GM23338 (cell line): ENCODE measurements at regions not wholly inside any gene's neighbourhood (a gene's known extent, or its start where the extent isn't known, plus 50 kb on each side); places are given as distances from the start of the nearest gene placed in this dataset.
A peak's percentile ranks its signal among the peaks of the same experiment; 100 is the strongest.

Source experiments
- ATAC-seq: fragments of 200-7000 bp; cut with Tn5 transposase; 3 replicates; pipeline ENCODE4 v1.9.1; 2020
- DNase-seq: peaks from one replicate; pipeline ENCODE4 v3.0.0-alpha.2; 2015; ENCODE audit warnings: low spot score
- H2AFZ ChIP-seq: fragments of 200-600 bp; sonication (generic); 2 replicates; pipeline ENCODE4 v1.8.0; 2016; ENCODE audit warnings: antibody characterized with exemption, mild to moderate bottlenecking, moderate library complexity
- H3F3A ChIP-seq: fragments of 200-600 bp; sonication (generic); replicated peaks from 2 replicates; pipeline ENCODE4 v1.8.0; 2017; ENCODE audit warnings: antibody characterized with exemption, mixed run types, low read depth
- H3K27ac ChIP-seq: fragments of 200-600 bp; sonication (generic); 2 replicates; pipeline ENCODE4 v1.6.1; 2016; ENCODE audit warnings: low read depth
- H3K27me3 ChIP-seq: fragments of 200-600 bp; sonication (generic); 2 replicates; pipeline ENCODE4 v1.8.0; 2016; ENCODE audit warnings: mild to moderate bottlenecking, mixed run types, moderate library complexity; ENCODE audit not compliant: insufficient read depth
- H3K36me3 ChIP-seq: fragments of 200-600 bp; sonication (generic); 2 replicates; pipeline ENCODE4 v1.8.0; 2016; ENCODE audit warnings: mild to moderate bottlenecking; ENCODE audit not compliant: insufficient read depth
- H3K4me1 ChIP-seq: fragments of 200-600 bp; sonication (generic); 2 replicates; pipeline ENCODE4 v1.8.0; 2016; ENCODE audit warnings: mild to moderate bottlenecking, moderate library complexity; ENCODE audit not compliant: insufficient read depth
- H3K4me2 ChIP-seq: fragments of 200-600 bp; sonication (generic); 2 replicates; pipeline ENCODE4 v1.7.1; 2017; ENCODE audit warnings: mixed run types
- H3K4me3 ChIP-seq: fragments of 200-600 bp; sonication (generic); 2 replicates; pipeline ENCODE4 v1.6.1; 2016; ENCODE audit warnings: mixed run types
- H3K79me2 ChIP-seq: fragments of 200-600 bp; sonication (generic); replicated peaks from 2 replicates; pipeline ENCODE4 v1.8.0; 2017; ENCODE audit warnings: mild to moderate bottlenecking; ENCODE audit not compliant: insufficient read depth
- H3K9me2 ChIP-seq: fragments of 200-600 bp; sonication (generic); 2 replicates; pipeline ENCODE4 v1.8.0; 2017; ENCODE audit not compliant: insufficient read depth
- H4K20me1 ChIP-seq: fragments of 200-600 bp; sonication (generic); replicated peaks from 2 replicates; pipeline ENCODE4 v1.8.0; 2017; ENCODE audit warnings: mild to moderate bottlenecking; ENCODE audit not compliant: insufficient read depth
- H3K27ac Mint-ChIP-seq: 2 replicates; pipeline ENCODE4 v1.8.0; 2020; ENCODE audit warnings: inconsistent platforms, mild to moderate bottlenecking, moderate library complexity, mixed read lengths
- H3K27me3 Mint-ChIP-seq: 3 replicates; pipeline ENCODE4 v1.8.0; 2022; ENCODE audit warnings: low read depth, mild to moderate bottlenecking, moderate library complexity, mixed read lengths, inconsistent platforms; ENCODE audit not compliant: insufficient read depth, poor library complexity
- H3K36me3 Mint-ChIP-seq: 3 replicates; pipeline ENCODE4 v1.8.0; 2021; ENCODE audit warnings: low read depth, mild to moderate bottlenecking, inconsistent platforms, moderate library complexity, mixed read lengths
- H3K4me1 Mint-ChIP-seq: 3 replicates; pipeline ENCODE4 v1.8.0; 2020; ENCODE audit warnings: mild to moderate bottlenecking, inconsistent platforms, mixed read lengths
- H3K4me3 Mint-ChIP-seq: 3 replicates; pipeline ENCODE4 v1.8.0; 2021; ENCODE audit warnings: moderate library complexity, mild to moderate bottlenecking, inconsistent platforms, mixed read lengths
- H3K9me3 Mint-ChIP-seq: 3 replicates; pipeline ENCODE4 v1.8.0; 2020; ENCODE audit warnings: moderate library complexity, mild to moderate bottlenecking, inconsistent platforms, mixed read lengths
- CREB1 ChIP-seq: fragments of 250-450 bp; sonication (Bioruptor Pico); IDR thresholded peaks from 2 replicates; pipeline ENCODE4 v1.5.0; 2020; ENCODE audit warnings: low read depth, mild to moderate bottlenecking, moderate library complexity
- CTCF ChIP-seq, 2 experiments: fragments of 200-600 bp in 1 of 2; sonication (generic) in 1 of 2; conservative IDR thresholded peaks; 2 replicates each; pipeline versions ENCODE4 v1.5.1 to v1.6.1; 2016 to 2017; ENCODE audit warnings: antibody characterized with exemption in 2 of 2, low read depth in 2 of 2, mild to moderate bottlenecking in 2 of 2, moderate library complexity in 1 of 2
- ETS1 ChIP-seq: IDR thresholded peaks from 2 replicates; pipeline ENCODE4 v1.6.1; 2016; ENCODE audit warnings: antibody characterized with exemption
- EZH2 ChIP-seq: fragments of 200-600 bp; sonication (generic); IDR thresholded peaks from one replicate; pipeline ENCODE4 v1.8.0; 2017; ENCODE audit warnings: antibody characterized with exemption, mild to moderate bottlenecking, low read depth; ENCODE audit not compliant: unreplicated experiment
- EZH2phosphoT487 ChIP-seq: fragments of 200-600 bp; sonication (generic); IDR thresholded peaks from one replicate; pipeline ENCODE4 v1.8.1; 2018; ENCODE audit warnings: antibody characterized with exemption; ENCODE audit not compliant: unreplicated experiment
- JUNB ChIP-seq: IDR thresholded peaks from one replicate; pipeline ENCODE4 v1.6.1; 2016; ENCODE audit warnings: antibody characterized with exemption; ENCODE audit not compliant: unreplicated experiment
- NANOG ChIP-seq: IDR thresholded peaks from 2 replicates; pipeline ENCODE4 v1.6.1; 2016; ENCODE audit warnings: antibody characterized with exemption, borderline replicate concordance
- POLR2AphosphoS5 ChIP-seq: IDR thresholded peaks from 2 replicates; pipeline ENCODE4 v1.6.1; 2016; ENCODE audit warnings: antibody characterized with exemption, low read depth
- ZNF114 ChIP-seq: fragments of 250-450 bp; sonication (Bioruptor Pico); IDR thresholded peaks from 2 replicates; pipeline ENCODE4 v1.5.0; 2020; ENCODE audit warnings: mild to moderate bottlenecking, moderate library complexity
- TF ChIP-seq, protein P1 (sequence below): IDR thresholded peaks from one replicate; pipeline ENCODE4 v1.6.1; 2018; ENCODE audit warnings: antibody characterized with exemption; ENCODE audit not compliant: unreplicated experiment

GRCh38 chr12:98274430-98275130, 240.8 kb upstream of the TMPO start:
- no peaks in the 10 kb centered on the region for H3K79me2 ChIP-seq
- no peaks in the 10 kb centered on the region for H3K4me1 ChIP-seq
- no peak overlapping the region for H3K4me2 ChIP-seq
- peak overlapping the region; percentile 74 for H2AFZ ChIP-seq
- no peak overlapping the region for H3K4me3 Mint-ChIP-seq
- H3K27me3 Mint-ChIP-seq = no peaks in the 10 kb centered on the region
- no peaks in the 10 kb centered on the region for H3K36me3 ChIP-seq
- no peaks in the 10 kb centered on the region for H3F3A ChIP-seq
- H3K27ac ChIP-seq = no peak overlapping the region
- TF ChIP-seq EZH2 = no peak
- no peak for TF ChIP-seq JUNB
- TF ChIP-seq, protein P1, sequence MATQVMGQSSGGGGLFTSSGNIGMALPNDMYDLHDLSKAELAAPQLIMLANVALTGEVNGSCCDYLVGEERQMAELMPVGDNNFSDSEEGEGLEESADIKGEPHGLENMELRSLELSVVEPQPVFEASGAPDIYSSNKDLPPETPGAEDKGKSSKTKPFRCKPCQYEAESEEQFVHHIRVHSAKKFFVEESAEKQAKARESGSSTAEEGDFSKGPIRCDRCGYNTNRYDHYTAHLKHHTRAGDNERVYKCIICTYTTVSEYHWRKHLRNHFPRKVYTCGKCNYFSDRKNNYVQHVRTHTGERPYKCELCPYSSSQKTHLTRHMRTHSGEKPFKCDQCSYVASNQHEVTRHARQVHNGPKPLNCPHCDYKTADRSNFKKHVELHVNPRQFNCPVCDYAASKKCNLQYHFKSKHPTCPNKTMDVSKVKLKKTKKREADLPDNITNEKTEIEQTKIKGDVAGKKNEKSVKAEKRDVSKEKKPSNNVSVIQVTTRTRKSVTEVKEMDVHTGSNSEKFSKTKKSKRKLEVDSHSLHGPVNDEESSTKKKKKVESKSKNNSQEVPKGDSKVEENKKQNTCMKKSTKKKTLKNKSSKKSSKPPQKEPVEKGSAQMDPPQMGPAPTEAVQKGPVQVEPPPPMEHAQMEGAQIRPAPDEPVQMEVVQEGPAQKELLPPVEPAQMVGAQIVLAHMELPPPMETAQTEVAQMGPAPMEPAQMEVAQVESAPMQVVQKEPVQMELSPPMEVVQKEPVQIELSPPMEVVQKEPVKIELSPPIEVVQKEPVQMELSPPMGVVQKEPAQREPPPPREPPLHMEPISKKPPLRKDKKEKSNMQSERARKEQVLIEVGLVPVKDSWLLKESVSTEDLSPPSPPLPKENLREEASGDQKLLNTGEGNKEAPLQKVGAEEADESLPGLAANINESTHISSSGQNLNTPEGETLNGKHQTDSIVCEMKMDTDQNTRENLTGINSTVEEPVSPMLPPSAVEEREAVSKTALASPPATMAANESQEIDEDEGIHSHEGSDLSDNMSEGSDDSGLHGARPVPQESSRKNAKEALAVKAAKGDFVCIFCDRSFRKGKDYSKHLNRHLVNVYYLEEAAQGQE = no peak
- TF ChIP-seq POLR2AphosphoS5 = no peak
- TF ChIP-seq ETS1 = no peak
- ATAC-seq (no peak), DNase-seq (no peak)
- H3K27me3 ChIP-seq = no peaks in the 10 kb centered on the region
- H3K36me3 Mint-ChIP-seq = no peaks in the 10 kb centered on the region
- no peaks in the 10 kb centered on the region for H4K20me1 ChIP-seq
- H3K9me2 ChIP-seq = no peaks in the 10 kb centered on the region; the same call in 1 of the 2 replicates
- H3K27ac Mint-ChIP-seq = no peak overlapping the region
- no peaks in the 10 kb centered on the region for H3K4me1 Mint-ChIP-seq
- H3K4me3 ChIP-seq = no peak overlapping the region
- H3K9me3 Mint-ChIP-seq = no peaks in the 10 kb centered on the region

DNA sequence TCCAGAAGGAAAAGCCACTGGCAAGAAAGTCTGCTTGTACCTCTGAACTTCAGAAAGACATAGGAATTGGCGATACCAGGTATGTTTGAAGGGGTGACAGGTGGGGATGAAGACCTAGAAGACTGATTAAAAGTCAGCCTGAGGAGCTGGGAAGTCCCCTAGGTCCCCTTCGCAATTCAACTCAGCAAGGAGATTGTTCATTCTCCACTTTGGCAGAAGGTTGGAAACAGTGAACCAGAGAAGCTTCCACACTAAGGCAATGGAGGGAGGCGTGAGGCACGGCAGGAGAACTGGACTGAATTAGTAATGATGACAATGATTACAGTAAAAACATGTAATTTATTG, 240.3 kb upstream of the TMPO start:
- DNase-seq (no peak), ATAC-seq (no peak)
- H3K9me2 ChIP-seq = no peaks in the 10 kb centered on the region; the same call in 1 of the 2 replicates
- no peaks in the 10 kb centered on the region for H3K4me1 ChIP-seq
- no peak overlapping the region for H3K4me2 ChIP-seq
- no peaks in the 10 kb centered on the region for H4K20me1 ChIP-seq
- peak overlapping the region; percentile 74 for H2AFZ ChIP-seq
- H3K4me3 Mint-ChIP-seq = no peak overlapping the region
- no peaks in the 10 kb centered on the region for H3K27me3 Mint-ChIP-seq
- no peak overlapping the region for H3K27ac Mint-ChIP-seq
- no peaks in the 10 kb centered on the region for H3F3A ChIP-seq
- no peak overlapping the region for H3K27ac ChIP-seq
- no peaks in the 10 kb centered on the region for H3K36me3 ChIP-seq
- no peaks in the 10 kb centered on the region for H3K4me1 Mint-ChIP-seq
- H3K79me2 ChIP-seq = no peaks in the 10 kb centered on the region
- no peaks in the 10 kb centered on the region for H3K9me3 Mint-ChIP-seq
- no peak overlapping the region for H3K4me3 ChIP-seq
- no peaks in the 10 kb centered on the region for H3K27me3 ChIP-seq
- H3K36me3 Mint-ChIP-seq = no peaks in the 10 kb centered on the region
- TF ChIP-seq ETS1 = no peak
- TF ChIP-seq ZNF114 (CRISPR knock-in tag) = no peak
- TF ChIP-seq CREB1 (CRISPR knock-in tag) = no peak
- TF ChIP-seq CTCF (conservative IDR thresholded peaks at IDR 0.05; ENCODE audit: low read depth in 2 of 2) = no peak
- TF ChIP-seq NANOG = no peak
- TF ChIP-seq EZH2phosphoT487 = no peak
